PC-9 (cell line): ENCODE measurements at regions not wholly inside any gene's neighbourhood (a gene's known extent, or its start where the extent isn't known, plus 50 kb on each side); places are given as distances from the start of the nearest gene placed in this dataset.

Experiments used
- EZH2 ChIP-seq: fragments of 200-600 bp; sonication (generic); IDR thresholded peaks from 2 replicates; pipeline ENCODE4 v1.8.0; 2017; ENCODE audit warnings: antibody characterized with exemption, low read depth
- TF ChIP-seq, protein P1 (sequence below): fragments of 200-600 bp; sonication (generic); conservative IDR thresholded peaks from 2 replicates; pipeline ENCODE4 v1.6.1; 2017; ENCODE audit warnings: mixed run types, antibody characterized with exemption, mild to moderate bottlenecking, moderate library complexity

DNA sequence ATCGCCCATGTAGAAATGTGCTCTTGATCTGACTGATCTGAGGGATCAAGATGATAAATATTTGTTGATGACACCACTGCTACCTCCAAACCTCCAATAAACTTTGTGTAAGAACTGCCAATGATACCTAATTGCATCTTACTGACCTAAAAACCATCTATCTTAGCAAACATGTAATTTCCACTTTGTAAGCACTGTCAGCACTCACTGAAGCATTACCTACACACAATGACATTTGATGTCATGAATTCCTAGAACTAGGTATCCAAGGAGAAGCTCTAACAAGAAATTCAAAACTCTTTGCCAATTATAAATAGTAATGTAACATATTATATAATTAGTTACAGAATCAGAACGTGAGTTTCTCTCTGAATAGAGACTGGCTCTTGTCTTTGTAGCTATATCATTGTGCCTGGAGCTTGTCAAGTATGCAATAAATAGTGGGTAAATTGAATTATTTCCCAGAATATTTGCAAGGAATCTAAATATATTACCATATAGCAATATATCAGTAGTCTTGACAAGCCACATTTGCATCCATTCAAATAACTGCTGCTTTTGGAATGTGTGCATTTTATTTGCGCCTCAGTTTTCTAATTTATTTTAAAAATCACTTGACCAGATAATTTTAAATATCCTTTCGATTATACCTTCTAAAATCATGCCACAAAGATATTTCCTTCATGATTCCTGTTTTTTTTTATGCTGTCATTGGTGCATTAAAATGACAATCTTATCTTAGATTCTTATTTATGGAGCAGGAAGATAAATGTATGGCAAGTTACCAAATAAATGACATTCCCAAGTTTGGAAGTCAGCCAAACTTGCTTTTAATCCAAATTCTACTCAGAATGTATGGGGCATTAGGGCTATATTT lies 232.3 kb upstream of the NEIL3 start:
- TF ChIP-seq, protein P1, sequence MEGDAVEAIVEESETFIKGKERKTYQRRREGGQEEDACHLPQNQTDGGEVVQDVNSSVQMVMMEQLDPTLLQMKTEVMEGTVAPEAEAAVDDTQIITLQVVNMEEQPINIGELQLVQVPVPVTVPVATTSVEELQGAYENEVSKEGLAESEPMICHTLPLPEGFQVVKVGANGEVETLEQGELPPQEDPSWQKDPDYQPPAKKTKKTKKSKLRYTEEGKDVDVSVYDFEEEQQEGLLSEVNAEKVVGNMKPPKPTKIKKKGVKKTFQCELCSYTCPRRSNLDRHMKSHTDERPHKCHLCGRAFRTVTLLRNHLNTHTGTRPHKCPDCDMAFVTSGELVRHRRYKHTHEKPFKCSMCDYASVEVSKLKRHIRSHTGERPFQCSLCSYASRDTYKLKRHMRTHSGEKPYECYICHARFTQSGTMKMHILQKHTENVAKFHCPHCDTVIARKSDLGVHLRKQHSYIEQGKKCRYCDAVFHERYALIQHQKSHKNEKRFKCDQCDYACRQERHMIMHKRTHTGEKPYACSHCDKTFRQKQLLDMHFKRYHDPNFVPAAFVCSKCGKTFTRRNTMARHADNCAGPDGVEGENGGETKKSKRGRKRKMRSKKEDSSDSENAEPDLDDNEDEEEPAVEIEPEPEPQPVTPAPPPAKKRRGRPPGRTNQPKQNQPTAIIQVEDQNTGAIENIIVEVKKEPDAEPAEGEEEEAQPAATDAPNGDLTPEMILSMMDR, result no peak
- TF ChIP-seq EZH2, result no peak
